Midbrain (tissue), 1 donor: ENCODE measurements at regions not wholly inside any gene's neighbourhood (a gene's known extent, or its start where the extent isn't known, plus 50 kb on each side); places are given as distances from the start of the nearest gene placed in this dataset.

Experiments
- DNase-seq: peaks from one replicate; lab custom pipeline; 2025; lab: John Stamatoyannopoulos, UW

GRCh38 chr5:17431272-17432050 lies 66.6 kb upstream of the TAF11L2 start:
- DNase-seq = no peak

- DNase-seq = no peak
These were observed 65.5 kb upstream of the TAF11L2 start for GRCh38 chr5:17432569-17432968.

GRCh38 chr5:17433406-17433805 lies 64.6 kb upstream of the TAF11L2 start:
- no peak for DNase-seq

DNA sequence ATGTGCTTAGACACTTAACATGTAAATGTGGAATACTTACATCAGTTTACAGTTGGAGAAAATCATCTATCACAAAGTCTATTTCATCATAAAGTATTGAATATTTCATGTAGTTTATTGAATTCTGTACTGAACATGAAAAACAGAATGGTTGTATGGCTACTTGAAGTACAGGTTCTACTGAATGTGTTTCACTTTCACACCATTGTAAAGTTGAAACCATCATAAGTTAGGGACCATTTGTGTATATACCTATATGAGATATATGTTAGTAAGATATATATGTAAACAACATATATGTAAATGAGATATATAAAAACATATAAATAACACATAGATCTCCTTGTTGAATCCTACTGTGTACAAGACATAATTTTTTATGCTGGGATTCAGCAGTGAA lies 63.0 kb upstream of the TAF11L2 start:
- no peak for DNase-seq

DNA sequence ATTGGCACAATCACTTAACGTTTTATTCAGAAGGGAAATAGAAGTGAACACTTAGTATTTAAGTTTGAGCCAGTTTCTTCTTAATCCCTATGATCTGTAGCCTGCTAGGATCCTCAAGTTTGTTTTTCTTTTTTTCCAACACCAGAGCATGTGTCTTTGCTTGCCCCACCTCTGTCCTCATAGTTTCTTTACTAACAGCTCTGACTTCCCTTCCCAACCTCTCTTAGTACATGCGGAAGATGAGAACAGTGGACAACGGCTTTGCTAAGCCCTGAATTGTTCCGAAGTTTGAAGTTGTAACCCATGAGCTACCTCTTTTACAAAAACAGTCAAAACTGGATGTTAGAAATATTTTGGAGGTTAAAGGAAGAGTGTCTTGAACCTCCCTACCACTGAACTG lies 61.7 kb upstream of the TAF11L2 start:
- DNase-seq = no peak

DNA sequence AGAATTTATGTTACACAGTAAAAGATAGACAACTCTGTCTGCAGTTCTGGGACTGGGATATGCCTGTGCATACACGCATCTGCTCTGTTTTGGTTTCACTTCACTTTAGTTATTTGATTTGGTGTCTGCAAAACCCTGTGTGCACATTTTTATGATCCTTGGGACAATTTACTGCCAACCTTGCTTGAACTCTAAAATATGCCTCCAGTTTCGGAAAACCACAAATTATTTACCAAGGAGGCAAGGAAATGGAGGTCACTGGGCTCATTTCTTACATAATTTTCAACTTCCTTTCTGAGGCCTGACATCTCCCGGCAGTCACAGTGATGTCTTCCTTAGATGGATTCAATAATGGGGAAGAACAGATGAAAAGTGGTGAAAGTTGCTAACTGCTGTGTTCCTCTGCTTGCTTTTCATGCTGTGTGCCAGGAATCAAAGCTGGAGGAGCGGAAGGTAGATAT lies 61.2 kb upstream of the TAF11L2 start:
- no peak for DNase-seq

DNA sequence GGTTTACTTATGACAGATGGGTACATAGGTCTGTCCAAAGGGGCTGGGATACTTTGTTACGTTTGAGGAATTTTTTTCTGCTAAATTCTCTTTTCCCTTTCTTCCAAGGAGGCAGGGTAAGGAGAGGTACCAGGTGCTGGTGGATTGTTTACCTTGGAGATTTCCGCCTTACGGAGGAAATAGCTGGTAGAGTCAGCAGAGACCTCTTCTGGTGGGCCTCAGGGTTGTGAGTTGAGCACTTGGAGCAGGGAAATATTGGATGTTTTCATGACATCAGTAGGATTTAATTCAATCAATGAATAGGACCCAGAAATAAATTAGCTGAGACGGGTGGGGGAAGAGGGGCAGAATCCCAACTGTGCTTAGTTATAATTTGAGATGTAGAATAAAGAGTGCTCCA lies 60.0 kb upstream of the TAF11L2 start:
- DNase-seq = no peak

DNA sequence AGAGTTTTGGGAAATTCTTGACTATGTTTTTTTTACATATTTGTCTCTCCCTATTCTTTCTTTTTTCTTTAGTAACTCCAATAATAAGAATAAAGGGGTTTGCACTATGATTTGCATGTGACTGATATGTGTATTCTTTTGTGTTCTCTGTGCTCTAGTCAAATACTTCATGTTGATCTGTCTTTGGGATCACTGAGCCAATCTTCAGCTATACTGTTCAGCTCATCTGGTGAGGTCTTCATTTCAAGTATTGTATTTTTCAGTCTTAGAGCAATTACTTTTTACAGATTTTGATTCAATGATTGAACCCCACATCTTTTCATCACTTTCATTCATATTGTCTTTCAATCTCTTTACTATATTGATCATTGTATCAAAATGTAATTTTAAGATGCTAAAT lies 58.1 kb upstream of the TAF11L2 start:
- no peak for DNase-seq

- DNase-seq = no peak
These were observed 57.3 kb upstream of the TAF11L2 start for GRCh38 chr5:17440766-17441165.

GRCh38 chr5:17441351-17441750 lies 56.7 kb upstream of the TAF11L2 start:
- no peak for DNase-seq

GRCh38 chr5:17443333-17444130 lies 54.5 kb upstream of the TAF11L2 start:
- DNase-seq = no peak

DNA sequence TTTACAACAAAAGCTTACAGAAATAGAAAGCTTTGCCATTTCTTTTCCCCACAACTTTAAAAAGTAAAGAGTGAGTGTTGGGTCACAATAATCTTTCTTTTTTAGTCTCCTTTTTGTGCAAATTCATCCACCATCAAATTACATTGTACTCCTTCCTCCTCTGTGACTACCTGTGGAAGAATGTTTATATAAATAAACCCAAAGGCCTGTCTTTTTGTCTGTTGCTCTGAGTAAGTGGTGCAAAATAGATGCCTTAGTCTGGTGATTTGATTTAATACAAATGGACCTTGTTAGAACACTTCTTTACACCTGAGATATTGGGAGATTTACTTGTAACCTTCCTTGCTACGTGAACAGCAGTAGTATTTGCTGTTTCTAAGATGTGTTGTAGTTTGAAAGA lies 53.5 kb upstream of the TAF11L2 start:
- no peak for DNase-seq

- no peak for DNase-seq
These were observed 52.8 kb upstream of the TAF11L2 start for GRCh38 chr5:17445185-17445584.
